ENCODE measurements at regions not wholly inside any gene's neighbourhood (a gene's known extent, or its start where the extent isn't known, plus 50 kb on each side); places are given as distances from the start of the nearest gene placed in this dataset.

DNA sequence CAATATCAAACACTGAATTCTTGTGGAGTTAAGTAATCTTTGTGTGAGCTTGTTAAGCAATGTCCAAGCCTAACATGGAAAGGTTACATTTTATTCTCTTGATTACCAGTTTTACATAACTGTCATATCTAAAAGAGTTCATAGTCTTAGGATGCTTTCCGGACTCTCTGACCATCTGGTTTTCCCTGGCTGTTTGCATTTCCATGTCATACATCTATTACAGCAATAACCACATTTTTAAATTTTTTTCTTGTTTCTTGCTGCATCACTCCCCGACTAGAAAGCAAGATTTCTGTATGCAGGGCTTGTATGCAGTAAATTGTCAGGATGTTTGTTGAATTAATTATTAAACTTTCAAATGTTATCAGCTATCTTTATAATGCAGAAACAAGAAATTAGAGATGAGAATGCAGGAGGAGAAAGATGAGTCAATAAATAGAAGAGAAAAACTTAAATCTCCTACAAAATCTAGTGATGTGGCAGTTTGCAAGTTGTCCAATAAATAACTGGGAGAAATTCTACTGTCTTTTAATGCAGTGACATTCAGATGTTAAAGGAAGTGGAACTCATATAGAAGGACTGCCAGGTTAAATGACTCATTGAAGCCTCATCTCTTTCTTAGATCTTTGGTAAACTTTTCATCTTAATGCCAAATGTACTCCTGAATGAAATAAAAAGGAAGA is 179.6 kb upstream of the SGCD start:
- DNase-seq (ENCODE audit: low spot score) = no peak

DNA sequence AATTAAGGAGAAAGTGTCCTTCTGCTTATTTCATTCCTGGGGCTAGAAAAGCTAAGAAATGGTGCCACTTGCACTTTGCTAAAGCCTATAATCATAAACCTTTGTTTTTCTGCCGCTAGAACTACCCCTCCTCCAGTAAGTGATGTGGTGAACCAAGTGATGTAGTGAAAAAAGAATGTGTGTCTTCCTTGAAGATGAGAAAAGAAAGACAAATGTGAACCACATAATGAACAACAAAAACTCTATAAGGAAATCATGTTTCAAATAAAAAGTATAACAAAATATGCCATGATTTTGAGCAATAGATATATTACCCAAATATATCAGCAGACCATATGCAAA is 179.0 kb upstream of the SGCD start:
- no peak for DNase-seq (ENCODE audit: low spot score)

DNA sequence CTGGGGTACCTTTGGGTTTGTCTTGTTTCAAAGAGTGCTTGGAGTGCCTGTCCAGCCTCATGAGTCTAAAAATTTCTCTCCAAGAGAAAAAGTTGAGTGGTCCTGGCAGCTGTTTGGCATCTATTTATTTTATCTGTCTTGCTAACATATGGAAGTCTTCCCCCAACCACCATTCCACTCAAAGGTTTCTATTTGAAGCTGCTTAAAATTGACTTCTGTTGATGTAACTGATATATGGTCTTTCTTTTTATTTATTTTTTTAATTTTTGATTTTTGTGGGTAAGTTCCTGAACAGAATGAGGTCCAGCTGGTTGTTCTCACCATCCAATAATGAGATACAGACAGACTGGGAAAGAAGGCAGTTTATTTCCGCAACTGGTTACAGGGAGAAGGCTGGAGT is 178.7 kb upstream of the SGCD start:
- no peak for DNase-seq (ENCODE audit: low spot score)

DNA sequence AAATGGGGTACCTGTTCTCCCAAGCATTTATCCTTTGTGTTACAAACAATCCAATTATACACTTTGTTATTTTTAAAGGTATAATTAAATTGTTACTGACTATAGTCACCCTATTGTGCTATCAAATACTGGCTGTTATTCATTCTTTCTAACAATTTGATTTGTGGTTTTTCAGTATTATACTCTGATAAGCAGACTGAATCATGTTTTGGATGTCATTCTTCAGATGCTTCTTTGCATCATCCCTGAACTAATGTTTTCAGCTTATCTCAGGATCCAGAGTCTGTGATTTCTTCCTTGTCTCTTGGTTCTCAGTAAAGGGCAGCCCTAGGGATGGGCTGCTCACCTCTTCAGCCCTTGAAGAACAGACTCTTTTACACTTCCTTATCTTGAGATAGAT is 177.8 kb upstream of the SGCD start:
- no peak for DNase-seq (ENCODE audit: low spot score)

DNA sequence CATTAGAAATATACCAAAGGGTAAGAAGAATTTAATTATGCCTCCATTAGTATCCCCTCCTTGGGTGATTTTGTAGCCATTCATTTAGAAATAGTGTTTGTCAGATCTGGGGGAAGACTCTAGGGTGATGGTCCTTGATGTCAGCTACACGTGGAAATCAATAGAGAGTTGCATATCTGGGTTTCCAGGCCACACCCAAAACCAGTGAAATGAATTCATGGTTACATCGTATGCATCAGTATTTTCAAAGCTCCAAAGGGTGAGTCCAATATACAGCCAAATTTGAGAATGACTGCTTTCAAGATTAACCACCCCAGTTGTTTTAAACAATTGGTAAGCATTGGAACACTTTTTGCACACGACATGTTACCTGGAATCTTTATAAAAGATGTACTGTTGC is 173.4 kb upstream of the SGCD start:
- DNase-seq (ENCODE audit: low spot score) = no peak

DNA sequence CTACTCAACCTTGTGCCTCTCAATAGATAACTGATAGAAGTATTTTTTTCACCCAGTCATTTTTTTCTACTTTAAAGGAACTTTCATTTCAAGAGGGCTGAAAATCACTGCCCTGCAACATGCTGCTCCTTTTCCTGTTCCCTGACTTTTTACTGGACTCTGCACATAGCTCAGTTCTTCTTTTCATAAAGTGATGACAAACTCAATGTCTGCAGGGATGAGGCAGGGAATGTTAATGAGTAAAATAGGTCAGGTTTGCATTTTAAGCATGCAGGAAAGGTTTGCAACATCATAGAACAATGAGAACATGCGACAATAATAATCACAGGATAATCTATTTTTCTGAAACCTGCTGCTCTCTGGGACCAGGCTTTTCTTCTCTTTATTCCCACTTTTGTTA is 172.2 kb upstream of the SGCD start:
- no peak for DNase-seq (ENCODE audit: low spot score)

DNA sequence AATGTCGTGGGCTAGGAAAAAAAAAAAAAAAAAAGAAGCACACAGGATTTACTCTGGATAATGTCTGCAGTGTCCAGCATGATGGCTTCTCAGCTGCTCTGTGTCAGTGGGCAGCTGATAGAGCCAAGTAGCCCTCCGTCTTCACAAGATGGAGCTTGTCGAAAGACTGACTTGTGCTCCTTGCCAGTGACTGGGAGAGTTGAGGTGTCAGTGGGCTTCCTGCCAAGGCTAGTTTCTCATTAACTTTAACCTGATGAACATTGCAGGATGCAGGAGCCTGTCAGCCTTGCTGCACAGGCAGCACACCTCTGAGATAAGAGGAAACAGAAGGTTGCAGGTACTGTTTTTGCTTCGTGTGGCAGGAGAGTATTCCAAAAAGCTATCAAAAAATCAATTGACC is 171.4 kb upstream of the SGCD start:
- no peak for DNase-seq (ENCODE audit: low spot score)

DNA sequence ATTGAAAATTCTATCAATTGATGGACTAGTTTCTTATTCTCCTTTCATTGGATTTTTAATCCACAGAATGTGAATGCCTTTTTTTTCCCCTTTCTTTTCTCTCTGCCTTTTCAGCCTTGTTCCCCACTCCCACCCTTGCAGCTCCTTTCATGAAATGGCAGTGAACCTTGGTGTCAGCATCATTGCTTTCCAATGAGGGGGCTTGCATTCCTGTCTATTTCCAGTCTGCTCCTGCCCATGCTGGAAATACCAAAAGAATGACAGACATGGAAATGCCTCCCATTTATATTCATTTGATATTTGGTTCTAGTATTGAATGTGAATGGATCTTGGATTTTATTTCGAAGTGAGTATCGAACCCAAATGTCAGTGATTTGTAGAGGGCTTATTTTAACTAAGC is 162.7 kb upstream of the SGCD start:
- DNase-seq (ENCODE audit: low spot score) = no peak

DNA sequence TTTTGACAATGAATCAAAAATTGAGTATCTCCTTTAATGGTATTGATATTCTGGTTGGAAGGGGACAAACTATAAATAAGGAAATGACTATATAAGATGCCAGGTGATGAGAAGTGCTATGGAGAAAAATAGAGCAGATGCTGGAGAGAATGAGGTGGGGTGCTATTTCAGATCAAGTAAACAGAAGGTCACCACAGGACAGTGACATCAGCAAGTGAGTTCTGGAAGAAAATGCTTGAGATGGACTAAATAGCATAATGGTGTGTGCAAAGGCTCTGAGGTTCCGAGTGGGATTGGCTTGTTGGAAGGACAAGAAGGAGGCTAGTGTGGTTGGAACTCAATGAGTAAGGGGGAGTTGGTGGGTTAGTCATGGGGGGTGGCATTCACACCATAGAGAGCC is 157.5 kb upstream of the SGCD start:
- DNase-seq (ENCODE audit: low spot score) = no peak

DNA sequence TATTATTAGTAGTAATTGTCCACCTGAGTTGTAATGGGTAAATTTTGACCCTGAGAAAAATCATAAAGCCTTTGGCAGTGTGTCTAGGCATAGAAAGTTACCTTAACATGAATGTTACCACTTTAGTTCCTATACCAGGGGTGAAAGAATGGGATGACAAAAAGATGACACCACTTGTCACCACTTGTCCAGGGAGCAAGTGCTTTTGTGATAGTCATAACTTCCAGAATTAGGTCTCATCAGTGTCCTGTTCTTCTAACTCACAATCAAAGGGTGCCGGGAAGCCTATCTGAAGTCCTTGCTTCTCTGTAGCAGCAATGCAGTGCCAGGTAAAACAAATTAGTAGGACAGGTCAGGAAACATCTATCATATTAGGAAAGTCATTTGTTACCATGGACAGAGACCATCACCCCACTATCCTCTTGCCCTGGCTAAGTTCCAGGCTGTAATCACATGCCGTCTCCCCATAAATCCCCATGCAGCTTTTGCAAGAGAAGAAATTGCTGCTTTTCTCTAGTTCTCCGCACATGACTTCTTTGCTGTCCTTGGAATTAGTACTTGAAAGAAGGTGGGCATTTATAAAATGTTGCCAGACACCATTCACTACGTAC is 156.5 kb upstream of the SGCD start:
- DNase-seq (ENCODE audit: low spot score) = no peak

DNA sequence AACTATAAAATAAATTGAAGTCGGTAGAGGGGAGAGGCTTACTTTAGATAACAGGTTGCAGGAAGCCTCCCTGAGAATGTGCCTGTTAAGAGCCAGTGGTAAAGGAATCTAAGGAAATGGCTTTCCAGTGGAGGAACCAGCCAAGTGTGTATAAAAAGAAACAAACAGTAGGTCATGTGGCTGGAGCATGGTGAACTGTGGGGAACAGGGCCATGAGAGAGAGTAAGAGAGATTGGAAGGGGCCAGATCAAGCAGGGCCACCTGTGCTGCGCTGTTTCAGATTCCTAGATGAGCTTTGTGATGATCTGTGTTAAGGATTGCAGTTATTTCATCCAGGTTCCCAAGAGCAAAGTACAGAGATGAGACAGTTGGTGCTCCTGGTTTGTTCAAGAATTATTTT is 152.7 kb upstream of the SGCD start:
- DNase-seq (ENCODE audit: low spot score) = no peak

DNA sequence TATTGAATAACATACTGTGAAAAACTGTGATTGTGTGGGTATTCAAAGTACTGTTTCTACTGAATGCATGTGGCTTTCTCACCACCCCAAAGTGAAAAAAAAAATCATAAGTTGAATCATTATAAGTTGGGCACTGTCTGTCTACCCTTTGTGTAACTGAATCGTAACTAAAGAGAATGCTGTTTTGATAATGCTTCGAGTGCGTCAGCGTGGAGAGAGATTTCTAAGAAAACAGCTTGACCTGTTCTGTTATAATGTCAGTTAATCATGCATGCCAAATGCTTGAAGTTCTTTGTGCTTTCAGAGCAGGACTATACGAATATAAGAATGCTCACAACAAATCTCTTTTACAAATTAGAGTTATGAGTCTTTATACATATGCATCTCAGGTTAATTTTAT is 148.8 kb upstream of the SGCD start:
- no peak for DNase-seq (ENCODE audit: low spot score)

DNA sequence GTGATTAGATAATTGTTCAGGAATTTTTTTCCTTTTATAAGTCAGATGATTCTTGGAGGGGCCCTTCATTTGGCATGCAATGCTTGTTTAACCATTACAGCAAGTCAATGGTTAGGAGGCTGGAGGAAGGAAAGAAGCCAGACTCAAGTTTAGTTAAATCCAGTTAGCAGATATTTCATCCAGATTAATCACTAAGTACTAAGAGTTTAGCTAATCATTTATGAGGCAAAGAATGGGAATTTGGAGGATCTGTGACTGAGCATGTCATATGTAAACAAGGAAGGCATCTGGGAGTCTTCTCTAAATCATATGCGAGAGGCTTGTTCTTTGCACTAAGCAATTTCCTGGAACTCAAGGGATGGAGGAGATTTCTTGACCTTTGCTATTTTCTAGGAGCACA is 145.3 kb upstream of the SGCD start:
- no peak for DNase-seq (ENCODE audit: low spot score)

DNA sequence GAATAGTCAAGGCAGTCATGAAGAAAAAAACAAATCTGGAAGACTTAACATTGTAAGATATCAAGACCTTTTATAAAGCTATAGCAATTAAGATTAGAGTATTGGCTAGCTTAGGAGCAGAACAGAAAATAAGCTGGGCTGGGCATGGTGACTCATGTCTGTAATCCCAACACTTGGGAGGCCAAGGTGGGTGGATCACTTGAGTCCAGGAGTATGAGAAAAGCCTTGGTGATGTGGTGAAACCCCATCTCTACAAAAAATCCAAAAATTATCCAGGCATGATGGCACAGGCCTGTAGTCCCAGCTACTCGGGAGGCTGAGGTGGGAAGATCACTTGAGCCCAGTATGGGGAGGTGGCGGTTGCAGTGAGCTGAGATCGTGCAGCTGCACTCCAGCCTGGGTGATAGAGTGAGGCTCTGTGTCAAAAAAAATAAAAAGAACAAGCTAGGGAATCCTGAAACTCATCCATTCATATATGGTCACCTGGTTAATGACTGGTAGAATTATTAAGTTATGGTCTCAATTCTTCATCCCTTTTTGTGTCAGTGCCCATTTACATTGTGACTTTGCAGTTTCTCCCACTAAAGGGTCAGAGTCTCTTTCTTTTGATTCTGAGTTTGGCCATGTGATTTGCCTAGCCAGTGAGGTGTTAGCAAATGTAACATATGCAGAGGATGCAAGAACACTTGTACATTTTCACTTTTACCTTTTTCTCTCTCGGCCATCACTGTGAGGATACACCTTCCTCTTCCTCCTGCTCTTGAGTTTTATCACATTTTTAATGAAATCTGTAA is 144.6 kb upstream of the SGCD start:
- DNase-seq (ENCODE audit: low spot score) = no peak

DNA sequence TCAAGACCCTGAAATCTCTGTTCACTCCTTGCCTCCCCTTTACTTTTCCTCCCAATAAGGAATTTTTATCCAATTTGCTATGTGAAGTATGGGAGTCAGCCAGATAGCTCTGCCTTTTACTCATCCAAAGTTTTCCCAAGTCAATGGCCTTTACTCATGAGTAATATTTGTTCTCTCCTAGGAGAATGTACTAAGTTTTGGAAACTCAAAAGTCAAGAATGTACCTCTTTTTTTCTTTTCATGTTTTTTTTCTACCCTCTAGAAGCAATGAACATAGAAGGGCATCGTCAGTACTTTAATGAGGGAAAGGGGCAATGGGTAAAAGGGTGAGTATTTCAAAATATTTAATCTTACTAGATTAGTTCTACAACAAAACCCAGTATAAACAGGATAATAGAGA is 140.2 kb upstream of the SGCD start:
- DNase-seq (ENCODE audit: low spot score) = no peak

DNA sequence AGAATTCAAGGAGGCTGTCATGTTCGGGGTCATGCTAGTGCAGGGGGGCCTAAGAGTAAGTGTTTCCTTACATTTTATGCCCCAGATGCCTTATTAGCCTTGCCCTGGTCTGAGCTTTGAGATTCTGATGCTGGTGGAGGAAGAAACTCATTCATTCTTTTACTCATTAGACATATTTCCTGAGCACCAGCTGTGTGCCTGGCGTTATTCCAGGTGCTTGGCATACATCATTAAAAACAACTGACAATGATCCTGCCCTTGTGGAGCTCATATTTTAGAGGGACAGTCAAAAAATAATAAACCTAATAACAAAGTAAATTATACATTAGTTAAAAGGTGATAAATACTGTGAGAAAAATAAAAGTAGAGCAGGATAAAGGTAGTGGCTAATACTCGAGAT is 138.9 kb upstream of the SGCD start:
- no peak for DNase-seq (ENCODE audit: low spot score)

DNA sequence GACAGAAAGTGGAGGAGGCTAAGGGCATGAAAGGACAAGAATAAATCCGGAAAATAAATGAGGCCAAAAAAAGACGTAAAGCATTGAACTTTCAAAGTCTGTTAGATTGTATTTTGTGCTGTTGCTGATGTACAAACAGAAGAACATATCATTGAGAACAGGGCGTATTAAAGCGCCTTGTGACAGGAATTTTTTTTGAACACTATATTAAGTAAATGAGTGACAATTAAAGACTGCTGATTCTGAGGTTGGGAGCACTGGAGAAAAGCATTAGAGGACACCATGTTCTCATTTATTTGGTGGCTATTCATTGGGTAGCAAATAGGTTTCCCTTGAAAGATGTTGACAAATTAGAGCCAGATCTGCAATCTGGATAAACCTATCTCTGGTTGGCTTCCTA is 137.3 kb upstream of the SGCD start:
- no peak for DNase-seq (ENCODE audit: low spot score)

DNA sequence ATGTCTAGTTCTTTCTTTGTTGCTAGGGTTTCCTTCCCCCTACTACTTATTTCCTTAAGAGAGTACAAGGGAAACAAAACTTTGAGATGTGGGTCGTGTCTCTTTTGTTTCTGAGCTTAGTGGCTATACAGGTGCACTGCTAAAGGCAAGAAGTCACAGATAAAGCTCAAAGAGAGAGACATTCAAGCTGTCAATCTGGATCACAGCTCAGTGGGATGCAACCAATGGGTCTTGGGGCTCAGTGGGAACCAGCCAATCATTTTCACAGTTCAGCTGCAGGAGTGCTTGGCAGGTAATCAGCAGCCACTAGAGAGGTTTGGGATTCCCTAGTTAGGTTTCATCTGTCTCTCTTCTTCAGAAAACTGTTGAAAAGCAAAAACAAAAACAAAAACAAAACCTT is 135.4 kb upstream of the SGCD start:
- no peak for DNase-seq (ENCODE audit: low spot score)

DNA sequence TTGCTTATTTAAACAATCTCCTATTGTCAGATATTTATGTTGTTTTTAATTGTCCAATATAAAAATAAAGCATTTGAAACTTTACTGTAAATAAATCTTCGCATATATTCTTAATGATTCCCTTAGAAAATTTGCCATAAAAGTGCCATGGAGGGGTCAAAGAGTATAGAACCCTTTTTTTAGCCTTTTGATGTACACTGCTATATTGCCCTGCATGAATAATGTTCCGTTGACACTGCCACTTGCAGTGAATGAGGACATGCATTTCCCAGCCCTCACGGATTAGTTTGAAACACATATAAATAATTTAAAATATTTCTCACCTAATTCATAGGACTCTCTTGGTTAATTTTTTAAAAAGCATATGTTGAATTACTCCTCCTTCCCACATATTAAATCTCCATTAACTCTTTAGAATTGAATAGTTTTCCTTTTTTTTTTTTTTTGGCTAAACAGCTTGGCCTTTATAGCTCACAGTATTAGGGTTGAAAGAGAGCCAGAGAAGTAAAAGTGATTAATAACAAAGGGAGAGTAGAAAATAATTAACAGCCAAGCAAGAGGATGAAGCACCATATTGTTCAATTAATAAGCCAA is 129.8 kb upstream of the SGCD start:
- DNase-seq (ENCODE audit: low spot score) = no peak

DNA sequence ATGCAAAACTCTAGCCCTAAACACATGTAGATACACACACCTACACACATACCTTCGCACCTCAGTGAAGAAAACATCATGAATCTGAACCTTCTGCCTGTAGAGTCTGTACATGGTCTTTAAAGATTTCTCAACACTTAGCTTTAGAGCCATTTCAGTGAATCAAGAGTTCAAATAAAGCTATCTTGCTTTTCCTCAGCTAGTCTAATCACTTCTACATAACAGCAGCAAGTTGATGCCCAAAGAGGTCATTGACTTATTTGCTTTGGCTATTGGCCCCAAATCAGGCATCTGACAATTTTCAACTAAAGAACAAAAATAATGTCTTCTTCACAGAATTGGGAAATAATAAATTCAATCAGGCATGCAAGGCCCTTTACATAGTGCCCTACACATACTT is 127.9 kb upstream of the SGCD start:
- DNase-seq (ENCODE audit: low spot score) = no peak

DNA sequence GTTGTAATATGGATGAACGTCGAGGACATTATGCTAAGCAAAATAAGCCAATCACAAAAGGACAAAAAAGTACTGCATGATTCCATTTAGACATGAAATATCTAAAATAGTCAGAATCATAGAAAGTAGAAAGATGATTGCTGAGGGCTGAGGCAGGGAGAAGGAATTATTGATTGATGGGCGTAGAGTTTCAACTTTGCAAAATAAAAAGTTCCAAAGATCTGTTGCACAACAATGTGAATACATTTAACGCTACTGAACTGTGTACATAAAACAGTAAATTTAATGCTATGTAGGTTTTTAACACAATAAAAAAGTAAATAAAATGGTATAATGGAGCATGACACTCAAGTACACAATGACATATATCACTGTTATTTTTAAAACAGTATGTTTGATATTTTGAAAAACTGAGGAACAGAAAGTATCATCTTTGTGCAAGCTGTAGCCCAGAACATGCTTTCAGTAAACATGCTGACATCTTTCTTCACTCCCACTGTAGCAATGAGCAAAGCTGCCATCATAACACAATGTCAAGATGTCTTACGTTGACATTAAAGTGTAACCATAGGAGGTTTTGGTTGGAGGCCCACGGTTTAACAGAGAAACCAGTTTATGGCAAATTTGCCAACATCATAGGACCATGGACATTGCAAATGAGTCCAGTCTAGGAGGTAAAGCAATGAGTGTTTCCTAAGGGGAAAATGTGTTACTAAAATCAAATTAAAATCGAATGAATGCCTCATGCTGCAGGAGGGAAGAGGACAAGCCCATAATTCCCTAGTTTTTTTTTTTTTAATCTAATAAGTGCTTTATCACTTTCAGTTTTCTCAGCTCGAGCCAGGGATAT is 125.8 kb upstream of the SGCD start:
- DNase-seq (ENCODE audit: low spot score) = no peak

DNA sequence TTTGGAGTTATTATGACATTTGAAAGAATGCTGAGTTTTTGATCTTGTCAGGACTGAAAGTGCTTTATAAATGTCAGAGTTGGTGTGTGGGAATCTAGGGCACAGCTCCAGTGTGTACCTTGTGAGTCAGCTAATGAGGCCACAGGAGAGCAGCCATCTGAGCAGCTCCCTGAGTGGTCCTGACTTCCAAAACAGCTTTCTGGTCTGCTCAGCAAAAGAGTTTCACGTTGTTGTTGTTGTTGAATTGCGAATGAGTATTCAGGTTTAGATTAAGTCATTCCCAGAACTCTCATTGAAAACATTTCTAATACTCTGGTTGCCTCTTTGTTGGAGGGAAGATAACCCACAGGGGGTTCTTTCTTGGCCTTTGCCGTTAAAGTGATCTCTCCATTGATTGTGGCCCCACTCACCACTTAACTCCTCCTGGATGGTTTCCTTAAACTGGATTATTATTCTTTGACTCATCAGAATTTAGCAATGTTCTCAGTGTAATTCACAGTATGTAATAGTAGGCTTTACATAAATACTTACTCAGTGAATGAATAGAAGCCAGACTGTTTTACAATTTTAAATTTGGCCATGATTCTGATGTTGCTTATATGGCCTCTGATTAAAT is 125.1 kb upstream of the SGCD start:
- no peak for DNase-seq (ENCODE audit: low spot score)
